ENCODE measurements at regions not wholly inside any gene's neighbourhood (a gene's known extent, or its start where the extent isn't known, plus 50 kb on each side); places are given as distances from the start of the nearest gene placed in this dataset.

GRCh38 chr9:26339796-26340195 lies 552.8 kb downstream of the CAAP1 start:
- WGBS (ENCODE audit: insufficient coverage), result 92% methylated on average over 5 of the region's 5 CpGs
- H3K4me1 ChIP-seq (ENCODE audit: control insufficient read depth, insufficient read depth, low read length), result no peaks in the 10 kb centered on the region
- no peak for DNase-seq
- H3K27me3 ChIP-seq (ENCODE audit: control insufficient read depth, insufficient read depth, low read length), result no peaks in the 10 kb centered on the region
- H3K36me3 ChIP-seq (ENCODE audit: control insufficient read depth, insufficient read depth, low read length), result no peaks in the 10 kb centered on the region
- H3K27ac ChIP-seq (ENCODE audit: low read length), result no peak overlapping the region
- intact Hi-C loops (cut with micrococcal nuclease), result no loop called here
- Mint-ChIP-seq H3K9me3 (peaks cover 11 to 13% of the 10 kb centered on the region in 2 donors), H3K4me3 (no peak overlapping the region), H3K27ac (no peak overlapping the region), H3K4me1 (no peaks in the 10 kb centered on the region), H3K27me3 (ENCODE audit: low read depth in 2 of 2) (no peaks in the 10 kb centered on the region), H3K36me3 (no peaks in the 10 kb centered on the region)
- H3K4me3 ChIP-seq (ENCODE audit: low read length), result no peak overlapping the region
- H3K9me3 ChIP-seq (ENCODE audit: control insufficient read depth, insufficient read depth, low read length), result no peaks in the 10 kb centered on the region
- ATAC-seq, result no peak
- TF ChIP-seq, protein P1, sequence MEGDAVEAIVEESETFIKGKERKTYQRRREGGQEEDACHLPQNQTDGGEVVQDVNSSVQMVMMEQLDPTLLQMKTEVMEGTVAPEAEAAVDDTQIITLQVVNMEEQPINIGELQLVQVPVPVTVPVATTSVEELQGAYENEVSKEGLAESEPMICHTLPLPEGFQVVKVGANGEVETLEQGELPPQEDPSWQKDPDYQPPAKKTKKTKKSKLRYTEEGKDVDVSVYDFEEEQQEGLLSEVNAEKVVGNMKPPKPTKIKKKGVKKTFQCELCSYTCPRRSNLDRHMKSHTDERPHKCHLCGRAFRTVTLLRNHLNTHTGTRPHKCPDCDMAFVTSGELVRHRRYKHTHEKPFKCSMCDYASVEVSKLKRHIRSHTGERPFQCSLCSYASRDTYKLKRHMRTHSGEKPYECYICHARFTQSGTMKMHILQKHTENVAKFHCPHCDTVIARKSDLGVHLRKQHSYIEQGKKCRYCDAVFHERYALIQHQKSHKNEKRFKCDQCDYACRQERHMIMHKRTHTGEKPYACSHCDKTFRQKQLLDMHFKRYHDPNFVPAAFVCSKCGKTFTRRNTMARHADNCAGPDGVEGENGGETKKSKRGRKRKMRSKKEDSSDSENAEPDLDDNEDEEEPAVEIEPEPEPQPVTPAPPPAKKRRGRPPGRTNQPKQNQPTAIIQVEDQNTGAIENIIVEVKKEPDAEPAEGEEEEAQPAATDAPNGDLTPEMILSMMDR (IDR thresholded peaks at IDR 0.05), result no peak

GRCh38 chr9:26335116-26335515 lies 557.5 kb downstream of the CAAP1 start:
- Histone ChIP-seq H3K27ac (ENCODE audit: low read length) (no peak overlapping the region), H3K4me1 (ENCODE audit: control insufficient read depth, insufficient read depth, low read length) (no peaks in the 10 kb centered on the region), H3K4me3 (ENCODE audit: low read length) (no peak overlapping the region), H3K27me3 (ENCODE audit: control insufficient read depth, insufficient read depth, low read length) (no peaks in the 10 kb centered on the region), H3K36me3 (ENCODE audit: control insufficient read depth, insufficient read depth, low read length) (no peaks in the 10 kb centered on the region), H3K9me3 (ENCODE audit: control insufficient read depth, insufficient read depth, low read length) (no peaks in the 10 kb centered on the region)
- Mint-ChIP-seq H3K4me1 (no peaks in the 10 kb centered on the region), H3K36me3 (no peaks in the 10 kb centered on the region), H3K4me3 (no peak overlapping the region), H3K9me3 (peaks cover 2 to 4% of the 10 kb centered on the region in 2 donors), H3K27me3 (ENCODE audit: low read depth in 2 of 2) (no peaks in the 10 kb centered on the region), H3K27ac (no peak overlapping the region)
- TF ChIP-seq, protein P1 (IDR thresholded peaks at IDR 0.05), result no peak
- ATAC-seq (no peak), DNase-seq (no peak)
- WGBS (ENCODE audit: insufficient coverage), result 100% methylated on average over 1 of the region's 2 CpGs
- intact Hi-C loops (cut with micrococcal nuclease), result no loop called here

DNA sequence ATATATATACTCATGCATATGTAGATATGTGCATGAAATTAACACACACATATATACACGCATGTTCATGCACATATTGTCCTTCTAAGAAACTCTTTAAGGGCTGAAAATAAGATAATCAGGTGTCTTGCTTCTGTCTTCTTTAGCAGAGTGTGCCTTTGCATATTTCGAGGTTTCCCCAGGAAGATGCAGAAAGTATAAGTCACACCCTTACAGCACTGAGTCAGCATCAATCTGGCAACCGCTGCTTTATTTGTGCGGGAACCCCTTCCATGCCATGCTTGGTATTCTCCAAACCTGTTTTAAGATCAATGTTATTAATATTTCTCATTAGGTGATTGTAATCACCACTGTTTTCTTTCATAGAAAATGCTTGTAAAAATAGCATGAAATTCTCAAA lies 557.9 kb downstream of the CAAP1 start:
- Histone ChIP-seq H3K4me3 (ENCODE audit: low read length) (no peak overlapping the region), H3K36me3 (ENCODE audit: control insufficient read depth, insufficient read depth, low read length) (no peaks in the 10 kb centered on the region), H3K27me3 (ENCODE audit: control insufficient read depth, insufficient read depth, low read length) (no peaks in the 10 kb centered on the region), H3K27ac (ENCODE audit: low read length) (no peak overlapping the region), H3K4me1 (ENCODE audit: control insufficient read depth, insufficient read depth, low read length) (no peaks in the 10 kb centered on the region), H3K9me3 (ENCODE audit: control insufficient read depth, insufficient read depth, low read length) (no peaks in the 10 kb centered on the region)
- H3K4me3 Mint-ChIP-seq, result no peak overlapping the region
- no peaks in the 10 kb centered on the region for H3K27me3 Mint-ChIP-seq (ENCODE audit: low read depth in 2 of 2)
- DNase-seq (no peak), ATAC-seq (no peak)
- H3K27ac Mint-ChIP-seq, result no peak overlapping the region
- WGBS (ENCODE audit: insufficient coverage), result 81% methylated on average over 2 of the region's 4 CpGs
- TF ChIP-seq, protein P1 (IDR thresholded peaks at IDR 0.05), result no peak
- H3K9me3 Mint-ChIP-seq, result peaks cover 2 to 4% of the 10 kb centered on the region in 2 donors
- H3K4me1 Mint-ChIP-seq, result no peaks in the 10 kb centered on the region
- no peaks in the 10 kb centered on the region for H3K36me3 Mint-ChIP-seq
- intact Hi-C loops (cut with micrococcal nuclease), result no loop called here

GRCh38 chr9:26331223-26331622 lies 561.4 kb downstream of the CAAP1 start:
- ATAC-seq, result no peak
- DNase-seq, result no peak
- Mint-ChIP-seq H3K4me3 (no peak overlapping the region), H3K27ac (no peak overlapping the region), H3K9me3 (peaks cover 2 to 5% of the 10 kb centered on the region in 2 donors), H3K4me1 (no peaks in the 10 kb centered on the region), H3K36me3 (no peaks in the 10 kb centered on the region), H3K27me3 (ENCODE audit: low read depth in 2 of 2) (no peaks in the 10 kb centered on the region)
- TF ChIP-seq, protein P1 (IDR thresholded peaks at IDR 0.05), result no peak
- no peak overlapping the region for H3K4me3 ChIP-seq (ENCODE audit: low read length)
- no peaks in the 10 kb centered on the region for H3K36me3 ChIP-seq (ENCODE audit: control insufficient read depth, insufficient read depth, low read length)
- H3K27me3 ChIP-seq (ENCODE audit: control insufficient read depth, insufficient read depth, low read length), result no peaks in the 10 kb centered on the region
- intact Hi-C loops (cut with micrococcal nuclease), result no loop called here
- H3K4me1 ChIP-seq (ENCODE audit: control insufficient read depth, insufficient read depth, low read length), result no peaks in the 10 kb centered on the region
- no peak overlapping the region for H3K27ac ChIP-seq (ENCODE audit: low read length)
- WGBS (ENCODE audit: insufficient coverage), result 89% methylated on average over 3 of the region's 3 CpGs
- H3K9me3 ChIP-seq (ENCODE audit: control insufficient read depth, insufficient read depth, low read length), result no peaks in the 10 kb centered on the region

Data from natural killer cell (primary cell).